GM19328 (cell line): ENCODE measurements at regions not wholly inside any gene's neighbourhood (a gene's known extent, or its start where the extent isn't known, plus 50 kb on each side); places are given as distances from the start of the nearest gene placed in this dataset.

Experiments used
- ATAC-seq: cut with Tn5 transposase; IDR thresholded peaks from one replicate; pipeline ENCODE4 v1.9.1; 2021; ENCODE audit warnings: mild to moderate bottlenecking, moderate library complexity; ENCODE audit not compliant: unreplicated experiment

DNA sequence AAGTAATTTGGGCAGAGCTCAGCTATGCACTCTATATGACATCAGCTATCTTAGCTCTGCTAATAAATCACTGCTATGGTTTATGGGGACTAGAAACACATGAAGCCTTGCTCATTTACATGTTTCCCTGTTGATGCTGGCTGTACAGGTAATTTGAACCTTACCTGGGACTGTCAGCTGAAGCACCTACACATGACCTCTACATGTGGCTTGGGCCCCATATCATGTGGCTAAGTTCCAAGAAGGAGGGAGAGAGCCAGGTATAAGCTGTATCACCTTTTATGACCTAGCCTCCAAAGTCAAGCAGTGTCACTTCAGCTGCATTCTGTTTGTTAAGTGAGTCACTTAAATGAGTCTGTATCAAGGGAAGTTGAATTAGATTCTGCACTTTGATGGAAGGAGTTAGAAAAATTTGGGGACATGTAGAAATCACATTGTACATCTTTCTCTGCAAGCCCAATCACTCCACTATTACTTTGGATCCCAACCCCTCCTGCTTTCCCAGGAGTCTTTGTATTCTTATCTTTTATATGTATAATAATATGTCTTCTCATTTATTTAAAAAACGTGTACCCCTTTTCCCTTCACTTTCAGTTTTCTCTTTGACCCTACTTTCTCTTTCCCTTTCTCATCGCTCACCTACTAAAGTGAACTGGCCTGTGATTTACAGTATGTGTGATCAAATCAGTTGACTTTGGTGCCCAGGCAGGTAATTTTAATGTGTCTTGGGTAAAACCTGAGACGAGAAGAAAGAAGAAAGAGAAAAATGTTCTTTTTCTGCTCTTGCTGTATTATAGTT lies 53.4 kb upstream of the PRKACB start:
- ATAC-seq: no peak

DNA sequence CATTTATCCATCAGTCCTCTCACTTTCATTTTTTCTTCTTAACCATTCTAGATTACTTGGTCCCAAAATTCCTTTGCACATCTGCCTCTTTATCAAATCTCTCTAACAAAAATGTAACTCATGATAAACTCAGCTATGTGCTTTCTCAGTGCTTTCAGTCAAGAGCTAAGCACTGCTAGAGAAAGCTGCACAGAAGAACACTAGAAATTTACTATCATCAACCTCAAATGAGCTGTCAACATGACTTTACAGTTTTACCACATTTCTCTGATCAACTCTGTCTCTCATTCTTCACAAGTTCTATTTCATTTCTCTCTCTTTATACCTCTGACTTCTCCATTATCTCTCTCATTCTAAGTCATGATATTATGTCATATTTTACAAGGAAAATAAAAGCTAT lies 54.2 kb upstream of the PRKACB start:
- no peak for ATAC-seq

DNA sequence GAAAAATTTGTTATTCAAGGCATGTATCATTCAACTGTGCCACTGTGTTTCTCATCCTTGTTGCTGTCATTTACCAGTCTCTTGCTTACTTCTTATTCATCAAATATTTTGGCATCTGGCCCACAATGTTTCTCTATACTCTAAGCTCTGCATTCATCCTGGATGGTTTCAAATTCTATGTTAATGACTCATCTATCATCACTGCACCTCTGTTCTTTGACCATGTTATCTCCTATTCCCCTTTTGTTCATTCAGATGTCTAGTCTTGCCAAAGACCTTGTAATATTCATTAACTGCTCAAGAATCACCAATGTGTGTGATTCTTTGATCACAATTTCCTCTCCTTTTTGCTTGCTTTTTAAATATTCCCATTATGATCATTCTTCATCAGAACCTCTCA lies 54.6 kb upstream of the PRKACB start:
- no peak for ATAC-seq

- no peak for ATAC-seq
Observed at GRCh38 chr1:84086616-84087015, 57.5 kb upstream of the PRKACB start.

- ATAC-seq: no peak
Observed at GRCh38 chr1:84086189-84086588, 57.9 kb upstream of the PRKACB start.

DNA sequence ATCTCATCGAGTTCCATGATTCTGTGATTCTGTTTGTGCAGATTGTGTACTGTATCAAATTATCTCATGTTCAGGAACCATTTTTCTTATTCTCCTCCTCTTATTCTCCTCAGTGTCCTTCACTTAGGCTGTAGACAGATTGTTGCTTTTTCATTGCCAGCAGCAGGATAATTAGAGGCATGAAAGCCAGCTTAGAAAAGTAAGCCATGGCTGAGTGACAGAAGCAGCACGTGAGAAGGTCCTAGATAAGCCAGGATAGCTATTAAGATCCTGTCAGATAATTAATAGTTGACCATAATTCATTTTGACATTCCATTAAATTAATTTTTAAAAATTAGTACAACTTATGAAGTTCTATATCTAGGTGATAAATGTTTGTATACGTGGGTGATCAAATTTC lies 60.8 kb upstream of the PRKACB start:
- no peak for ATAC-seq

- ATAC-seq: no peak
Observed at GRCh38 chr1:84078842-84079202, 65.2 kb upstream of the PRKACB start.

DNA sequence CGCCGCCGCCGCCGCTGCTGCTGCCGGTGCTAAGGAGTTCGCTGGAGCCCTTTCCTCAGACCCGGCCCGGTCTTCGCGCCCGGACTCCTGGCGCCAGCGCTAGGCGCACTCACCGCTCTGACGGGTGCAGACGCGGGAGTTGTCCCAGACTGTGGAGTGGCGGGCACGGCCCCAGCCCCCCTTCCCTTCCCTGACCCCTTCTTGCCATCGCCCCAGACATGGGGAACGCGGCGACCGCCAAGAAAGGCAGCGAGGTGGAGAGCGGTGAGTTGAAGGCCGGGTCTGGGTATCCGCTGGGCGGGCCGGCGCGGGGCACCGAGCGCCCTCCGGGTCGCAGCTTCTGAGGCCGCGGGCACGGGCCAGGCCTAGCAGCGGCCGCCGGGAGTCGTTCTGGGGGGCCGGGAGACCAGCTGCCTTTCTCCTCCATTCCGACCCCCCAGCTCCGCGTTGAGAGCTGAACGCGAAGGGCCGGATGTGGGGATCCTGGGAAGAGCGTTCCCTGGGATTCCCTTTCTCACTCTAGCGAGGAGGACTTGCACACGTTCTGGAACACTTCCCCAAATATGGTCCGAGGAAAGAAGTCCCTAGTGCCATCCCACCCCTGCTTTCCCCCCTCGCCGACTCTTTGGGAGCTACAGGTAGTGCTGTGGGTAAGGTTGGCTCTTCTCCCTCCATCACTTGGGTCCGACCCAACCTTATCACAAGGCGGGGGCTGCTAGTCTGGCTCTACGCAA lies 65.8 kb upstream of the PRKACB start:
- peak; percentile 39 for ATAC-seq

DNA sequence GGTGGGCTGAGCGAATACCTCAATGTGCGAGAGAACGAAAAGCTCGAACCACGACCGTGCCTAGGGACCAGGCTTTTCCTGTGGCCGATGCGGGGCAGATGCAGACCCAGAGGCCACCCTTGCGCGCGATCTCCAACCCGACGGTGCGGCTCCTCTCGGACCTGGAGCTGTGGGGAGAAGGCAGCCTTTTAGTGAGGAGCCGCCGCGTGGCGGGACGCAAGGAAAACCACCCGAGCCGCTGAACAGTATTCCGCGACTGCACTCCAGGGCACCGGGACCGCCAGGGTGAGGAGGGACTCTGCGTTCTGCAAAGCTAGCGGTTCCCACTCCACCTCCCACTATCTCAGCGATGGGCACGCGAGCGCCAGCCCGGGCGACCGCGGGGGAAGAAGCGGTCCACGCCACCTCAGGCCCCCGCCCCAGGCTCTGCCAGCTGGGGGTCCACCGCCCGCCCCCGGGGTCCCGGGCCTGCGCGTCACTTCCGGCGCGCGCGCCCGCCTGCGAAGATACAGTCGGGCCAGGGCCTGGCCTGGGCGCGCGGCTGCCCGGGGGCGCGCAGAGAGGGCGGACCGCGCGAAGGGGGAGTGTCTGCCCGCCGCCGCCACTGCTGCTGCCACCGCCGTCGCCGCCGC lies 66.5 kb upstream of the PRKACB start:
- ATAC-seq: peak; percentile 94

GRCh38 chr1:84073266-84073665 lies 70.8 kb upstream of the PRKACB start:
- no peak for ATAC-seq

GRCh38 chr1:84069236-84069845 lies 70.4 kb upstream of the TTLL7 start:
- no peak for ATAC-seq

DNA sequence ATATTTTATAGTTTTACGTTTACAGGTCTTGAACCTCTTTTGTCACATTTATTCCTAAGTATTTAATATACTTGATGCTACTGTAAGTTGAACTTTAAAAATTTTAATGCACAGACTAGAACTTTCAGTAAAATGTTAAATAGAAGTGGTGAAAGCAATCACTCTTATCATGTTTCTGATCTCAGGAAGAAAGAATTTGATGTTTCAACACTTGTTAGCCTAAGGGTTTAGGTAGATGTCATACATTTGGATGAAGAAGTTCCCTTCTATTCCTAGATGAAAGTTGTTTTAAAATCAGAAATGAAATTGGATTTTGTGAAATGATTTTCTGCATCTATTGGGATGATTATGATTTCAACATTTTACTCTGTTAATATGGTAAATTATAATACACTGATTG lies 63.6 kb upstream of the TTLL7 start:
- ATAC-seq: no peak

GRCh38 chr1:84061336-84061735 lies 62.4 kb upstream of the TTLL7 start:
- no peak for ATAC-seq

DNA sequence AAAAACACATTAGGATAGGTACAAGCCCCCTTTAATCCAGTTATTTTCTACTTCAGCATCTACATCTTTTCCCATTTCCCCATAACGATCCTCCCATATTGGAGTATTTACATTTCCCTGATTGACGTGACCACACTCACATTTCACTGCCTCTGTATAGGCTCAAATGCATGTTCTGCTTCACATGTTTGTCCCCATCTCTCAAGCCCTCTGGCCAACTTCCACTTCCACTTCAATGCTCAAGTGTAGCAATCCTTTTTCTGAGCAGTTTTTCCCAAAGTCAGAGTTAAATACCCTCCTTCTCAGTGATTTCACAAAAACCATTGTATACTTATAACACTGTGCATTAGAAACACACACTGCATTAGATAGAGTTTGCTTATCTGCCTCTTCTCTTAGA lies 61.8 kb upstream of the TTLL7 start:
- no peak for ATAC-seq

GRCh38 chr1:84048820-84049219 lies 49.9 kb upstream of the TTLL7 start:
- no peak for ATAC-seq
